ENCODE measurements at regions not wholly inside any gene's neighbourhood (a gene's known extent, or its start where the extent isn't known, plus 50 kb on each side); places are given as distances from the start of the nearest gene placed in this dataset.

GRCh38 chr1:5576673-5577065 lies 415.6 kb downstream of the NPHP4 start:
- TF ChIP-seq CTCF (IDR thresholded peaks at IDR 0.05; ENCODE audit: control insufficient read depth, extremely low read depth, insufficient read depth), result no peak
- H3K4me3 ChIP-seq (ENCODE audit: low read depth, low read length), result no peak overlapping the region
- DNase-seq (ENCODE audit: low read depth), result no peak

- no peak for TF ChIP-seq CTCF (IDR thresholded peaks at IDR 0.05; ENCODE audit: control insufficient read depth, extremely low read depth, insufficient read depth)
- no peak overlapping the region for H3K4me3 ChIP-seq (ENCODE audit: low read depth, low read length)
- no peak for DNase-seq (ENCODE audit: low read depth)
Measured at GRCh38 chr1:5576011-5576672, 416.1 kb downstream of the NPHP4 start.

- TF ChIP-seq CTCF (IDR thresholded peaks at IDR 0.05; ENCODE audit: control insufficient read depth, extremely low read depth, insufficient read depth), result no peak
- no peak overlapping the region for H3K4me3 ChIP-seq (ENCODE audit: low read depth, low read length)
- no peak for DNase-seq (ENCODE audit: low read depth)
Measured at GRCh38 chr1:5575396-5575940, 416.8 kb downstream of the NPHP4 start.

DNA sequence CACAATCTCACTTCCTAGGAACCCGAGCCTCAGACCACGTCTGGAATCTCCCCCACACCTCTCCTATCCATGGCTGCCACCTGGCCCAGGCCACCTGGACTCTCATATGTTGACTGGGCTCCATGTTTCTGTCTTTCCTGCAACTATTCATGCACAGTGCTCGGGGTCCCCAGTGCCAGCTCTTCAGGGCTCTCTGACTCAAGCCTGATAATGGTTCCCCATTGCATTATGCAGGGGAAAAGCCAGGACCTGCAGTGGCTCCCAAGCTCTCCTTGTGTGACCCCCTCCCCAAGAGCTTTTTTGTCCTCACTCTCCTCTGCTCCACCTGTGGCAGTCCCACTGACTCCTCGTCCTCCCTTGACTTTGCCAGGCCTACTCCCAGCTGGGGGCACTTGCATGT lies 417.6 kb downstream of the NPHP4 start:
- no peak for TF ChIP-seq CTCF (IDR thresholded peaks at IDR 0.05; ENCODE audit: control insufficient read depth, extremely low read depth, insufficient read depth)
- no peak for DNase-seq (ENCODE audit: low read depth)
- H3K4me3 ChIP-seq (ENCODE audit: low read depth, low read length), result no peak overlapping the region

DNA sequence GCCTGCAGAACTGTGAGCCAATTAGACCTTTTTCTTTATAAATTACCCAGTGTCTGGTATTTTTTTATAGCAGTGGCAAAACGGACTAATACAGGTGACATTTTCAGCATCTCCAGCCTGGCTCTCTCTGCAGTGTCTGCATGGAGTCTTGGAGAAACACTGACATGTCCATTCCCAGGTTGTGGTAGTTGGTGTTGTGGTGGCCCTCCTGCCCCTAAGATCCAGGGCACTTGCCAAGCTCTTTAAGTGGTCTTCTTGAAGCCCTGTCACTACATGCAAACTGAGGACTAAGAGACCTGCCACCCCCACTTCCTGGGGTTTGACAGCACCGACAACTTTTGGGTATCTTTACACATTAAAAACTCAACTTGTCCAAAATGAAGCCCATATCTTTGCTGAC lies 419.4 kb downstream of the NPHP4 start:
- TF ChIP-seq CTCF (IDR thresholded peaks at IDR 0.05; ENCODE audit: control insufficient read depth, extremely low read depth, insufficient read depth), result no peak
- no peak overlapping the region for H3K4me3 ChIP-seq (ENCODE audit: low read depth, low read length)
- no peak for DNase-seq (ENCODE audit: low read depth)

GRCh38 chr1:5571861-5572401 lies 420.3 kb downstream of the NPHP4 start:
- no peak for TF ChIP-seq CTCF (IDR thresholded peaks at IDR 0.05; ENCODE audit: control insufficient read depth, extremely low read depth, insufficient read depth)
- no peak for DNase-seq (ENCODE audit: low read depth)
- H3K4me3 ChIP-seq (ENCODE audit: low read depth, low read length), result no peak overlapping the region

GRCh38 chr1:5571438-5571837 lies 420.8 kb downstream of the NPHP4 start:
- TF ChIP-seq CTCF (IDR thresholded peaks at IDR 0.05; ENCODE audit: control insufficient read depth, extremely low read depth, insufficient read depth), result no peak
- no peak overlapping the region for H3K4me3 ChIP-seq (ENCODE audit: low read depth, low read length)
- no peak for DNase-seq (ENCODE audit: low read depth)
